ENCODE measurements at regions not wholly inside any gene's neighbourhood (a gene's known extent, or its start where the extent isn't known, plus 50 kb on each side); places are given as distances from the start of the nearest gene placed in this dataset.

GRCh38 chr12:4138051-4138450, 135.5 kb upstream of the CCND2 start:
- Histone ChIP-seq H4K20me1 (no peaks in the 10 kb centered on the region), H3K36me3 (no peaks in the 10 kb centered on the region), H3K27ac (no peak overlapping the region), H3K4me3 (no peak overlapping the region), H3K9ac (no peak overlapping the region), H3K9me3 (replicated peaks in 1 of 11) (peaks cover 0 to 6% (median 0%) of the 10 kb centered on the region in 11 experiments; a peak in 4 of 22 replicates), H3K4me1 (peaks cover 81 to 86% (median 82%) of the 10 kb centered on the region in 10 experiments), H3K4me2 (peak overlapping the region in 6 of 11 experiments; percentile 68 to 93 (median 88); a peak in 9 of 22 replicates), H3K27me3 (no peaks in the 10 kb centered on the region)
- TF ChIP-seq Cebpa-rat (IDR thresholded peaks at IDR 0.05): no peak

- H4K20me1 ChIP-seq: no peaks in the 10 kb centered on the region
- peak overlapping the region; percentile 68 to 93 (median 85); a peak in 20 of 22 replicates for H3K4me2 ChIP-seq
- peaks cover 0 to 6% (median 0%) of the 10 kb centered on the region in 11 experiments; a peak in 4 of 22 replicates for H3K9me3 ChIP-seq (replicated peaks in 1 of 11)
- H3K27me3 ChIP-seq: no peaks in the 10 kb centered on the region
- H3K27ac ChIP-seq: peak overlapping the region in 9 of 11 experiments; percentile 29 to 88 (median 84); a peak in 14 of 22 replicates
- no peaks in the 10 kb centered on the region for H3K36me3 ChIP-seq
- no peak overlapping the region; a peak in 1 of 22 replicates for H3K9ac ChIP-seq
- no peak overlapping the region for H3K4me3 ChIP-seq
- TF ChIP-seq Cebpa-rat (IDR thresholded peaks at IDR 0.05): no peak
- H3K4me1 ChIP-seq: peaks cover 80 to 86% (median 82%) of the 10 kb centered on the region in 10 experiments
Measured at GRCh38 chr12:4137441-4137840, 136.1 kb upstream of the CCND2 start.

GRCh38 chr12:4137015-4137414, 136.5 kb upstream of the CCND2 start:
- Histone ChIP-seq H3K4me1 (peaks cover 76 to 84% (median 78%) of the 10 kb centered on the region in 10 experiments), H4K20me1 (no peaks in the 10 kb centered on the region), H3K4me3 (peak overlapping the region in 1 of 10 experiments; percentile 18; a peak in 3 of 20 replicates), H3K27ac (peak overlapping the region; percentile 49 to 88 (median 82); a peak in 21 of 22 replicates), H3K9me3 (replicated peaks in 1 of 11) (peaks cover 0 to 6% (median 0%) of the 10 kb centered on the region in 11 experiments; a peak in 4 of 22 replicates), H3K27me3 (no peaks in the 10 kb centered on the region), H3K36me3 (no peaks in the 10 kb centered on the region), H3K9ac (peak overlapping the region in 6 of 11 experiments; percentile 42 to 68 (median 62); a peak in 9 of 22 replicates), H3K4me2 (peak overlapping the region; percentile 68 to 93 (median 85); a peak in 21 of 22 replicates)
- TF ChIP-seq Cebpa-rat (IDR thresholded peaks at IDR 0.05): no peak

- peak overlapping the region; percentile 20 to 68 (median 57); a peak in 18 of 22 replicates for H3K9ac ChIP-seq
- H3K27ac ChIP-seq: peak overlapping the region; percentile 49 to 88 (median 82); a peak in 21 of 22 replicates
- H3K4me3 ChIP-seq: peak overlapping the region in 1 of 10 experiments; percentile 12; a peak in 2 of 20 replicates
- TF ChIP-seq Cebpa-rat (IDR thresholded peaks at IDR 0.05): peak; percentile 37 to 90 (median 65); a peak in 16 of 22 replicates
- H3K27me3 ChIP-seq: no peaks in the 10 kb centered on the region
- H3K9me3 ChIP-seq (replicated peaks in 1 of 11): peaks cover 3 to 11% (median 5%) of the 10 kb centered on the region in 11 experiments; a peak in 14 of 22 replicates
- no peaks in the 10 kb centered on the region for H3K36me3 ChIP-seq
- peaks cover 67 to 75% (median 69%) of the 10 kb centered on the region in 10 experiments for H3K4me1 ChIP-seq
- H3K4me2 ChIP-seq: peak overlapping the region; percentile 68 to 93 (median 85)
- H4K20me1 ChIP-seq: no peaks in the 10 kb centered on the region
Measured at GRCh38 chr12:4135919-4136605, 137.5 kb upstream of the CCND2 start.

- Histone ChIP-seq H3K27me3 (no peaks in the 10 kb centered on the region), H3K36me3 (no peaks in the 10 kb centered on the region), H4K20me1 (no peaks in the 10 kb centered on the region), H3K4me1 (peaks cover 53 to 61% (median 55%) of the 10 kb centered on the region in 10 experiments), H3K4me3 (no peak overlapping the region), H3K27ac (peak overlapping the region in 10 of 11 experiments; percentile 72 to 88 (median 83); a peak in 21 of 22 replicates), H3K4me2 (peak overlapping the region; percentile 68 to 93 (median 85)), H3K9ac (peak overlapping the region in 5 of 11 experiments; percentile 25 to 67 (median 33); a peak in 5 of 22 replicates), H3K9me3 (replicated peaks in 1 of 11) (peaks cover 3 to 11% (median 6%) of the 10 kb centered on the region in 11 experiments; a peak in 14 of 22 replicates)
- TF ChIP-seq Cebpa-rat (IDR thresholded peaks at IDR 0.05): no peak
Measured at GRCh38 chr12:4134448-4135263, 138.9 kb upstream of the CCND2 start.

- H3K27me3 ChIP-seq: no peaks in the 10 kb centered on the region
- H3K36me3 ChIP-seq: no peaks in the 10 kb centered on the region
- peaks cover 52 to 58% (median 54%) of the 10 kb centered on the region in 10 experiments for H3K4me1 ChIP-seq
- no peaks in the 10 kb centered on the region for H4K20me1 ChIP-seq
- peak overlapping the region; percentile 14 to 84 (median 72); a peak in 21 of 22 replicates for H3K27ac ChIP-seq
- H3K4me3 ChIP-seq: no peak overlapping the region
- H3K9ac ChIP-seq: peak overlapping the region in 9 of 11 experiments; percentile 8 to 67 (median 33); a peak in 15 of 22 replicates
- H3K9me3 ChIP-seq (replicated peaks in 1 of 11): peaks cover 3 to 11% (median 6%) of the 10 kb centered on the region in 11 experiments; a peak in 14 of 22 replicates
- TF ChIP-seq Cebpa-rat (IDR thresholded peaks at IDR 0.05): no peak
- H3K4me2 ChIP-seq: peak overlapping the region; percentile 68 to 93 (median 85)
Measured at GRCh38 chr12:4133636-4134447, 139.7 kb upstream of the CCND2 start.

GRCh38 chr12:4133029-4133428, 140.5 kb upstream of the CCND2 start:
- Histone ChIP-seq H3K4me3 (no peak overlapping the region), H3K27ac (peak overlapping the region in 10 of 11 experiments; percentile 63 to 84 (median 72); a peak in 19 of 22 replicates), H3K27me3 (no peaks in the 10 kb centered on the region), H4K20me1 (no peaks in the 10 kb centered on the region), H3K9ac (peak overlapping the region in 1 of 11 experiments; percentile 33; a peak in 4 of 22 replicates), H3K4me2 (peak overlapping the region; percentile 68 to 93 (median 85)), H3K36me3 (no peaks in the 10 kb centered on the region), H3K9me3 (replicated peaks in 1 of 11) (peaks cover 3 to 11% (median 6%) of the 10 kb centered on the region in 11 experiments; a peak in 14 of 22 replicates), H3K4me1 (peaks cover 52 to 58% (median 54%) of the 10 kb centered on the region in 10 experiments)
- TF ChIP-seq Cebpa-rat (IDR thresholded peaks at IDR 0.05): no peak

Measured in BLaER1 treated with 17β-estradiol and CSF1 and Interleukin-3, amounts not matched to agents 10 nM and 100 nM (cell line).